ENCODE measurements at regions not wholly inside any gene's neighbourhood (a gene's known extent, or its start where the extent isn't known, plus 50 kb on each side); places are given as distances from the start of the nearest gene placed in this dataset.

DNA sequence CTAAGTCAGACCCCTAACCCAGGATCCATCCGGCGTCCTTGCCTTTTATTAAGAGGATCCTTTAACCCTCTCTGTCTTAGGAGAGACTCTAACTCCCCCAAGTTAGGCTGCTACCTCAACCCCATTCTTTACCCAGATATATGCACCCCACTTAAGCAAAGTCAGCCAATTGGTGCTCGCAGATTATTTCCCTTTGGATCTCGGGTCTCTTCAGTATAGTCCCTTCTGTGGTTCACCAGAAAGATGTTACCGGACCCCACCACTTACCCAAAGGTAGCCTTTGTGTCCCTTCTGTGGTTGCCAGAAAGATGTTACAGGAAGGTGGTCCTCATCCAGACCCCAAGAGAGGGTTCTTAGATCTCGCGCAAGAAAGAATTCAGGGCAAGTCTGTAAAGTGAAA, 212.9 kb upstream of the GRID2 start:
- no peak for DNase-seq
- no peaks in the 10 kb centered on the region for H3K4me1 ChIP-seq (ENCODE audit: control insufficient read depth, insufficient read depth, low read length)
- H3K27ac ChIP-seq (ENCODE audit: low read length): no peak overlapping the region
- H3K27me3 ChIP-seq (ENCODE audit: control insufficient read depth, insufficient read depth, low read length): no peaks in the 10 kb centered on the region
- no peaks in the 10 kb centered on the region for H3K9me3 ChIP-seq (replicated peaks; ENCODE audit: control insufficient read depth, low read depth, low read length)
- no peak overlapping the region for H3K4me3 ChIP-seq (ENCODE audit: low read length)
- no peaks in the 10 kb centered on the region for H3K36me3 ChIP-seq (ENCODE audit: control insufficient read depth, insufficient read depth, low read length)
- 93% methylated on average over 5 of the region's 7 CpGs for WGBS (ENCODE audit: insufficient coverage)

- no peak overlapping the region for H3K27ac ChIP-seq (ENCODE audit: low read length)
- WGBS (ENCODE audit: insufficient coverage): 81% methylated on average over 3 of the region's 6 CpGs
- no peaks in the 10 kb centered on the region for H3K27me3 ChIP-seq (ENCODE audit: control insufficient read depth, insufficient read depth, low read length)
- no peaks in the 10 kb centered on the region for H3K36me3 ChIP-seq (ENCODE audit: control insufficient read depth, insufficient read depth, low read length)
- no peak overlapping the region for H3K4me3 ChIP-seq (ENCODE audit: low read length)
- no peak for DNase-seq
- no peaks in the 10 kb centered on the region for H3K4me1 ChIP-seq (ENCODE audit: control insufficient read depth, insufficient read depth, low read length)
- no peaks in the 10 kb centered on the region for H3K9me3 ChIP-seq (replicated peaks; ENCODE audit: control insufficient read depth, low read depth, low read length)
These were observed 212.4 kb upstream of the GRID2 start for GRCh38 chr4:92091335-92091734.

GRCh38 chr4:92099861-92100260, 203.9 kb upstream of the GRID2 start:
- H3K9me3 ChIP-seq (replicated peaks; ENCODE audit: control insufficient read depth, low read depth, low read length): no peaks in the 10 kb centered on the region
- no CpG with 5 or more reads among the region's 2 CpGs for WGBS (ENCODE audit: insufficient coverage)
- peak; percentile 49 for DNase-seq
- H3K36me3 ChIP-seq (ENCODE audit: control insufficient read depth, insufficient read depth, low read length): no peaks in the 10 kb centered on the region
- H3K4me3 ChIP-seq (ENCODE audit: low read length): no peak overlapping the region
- H3K4me1 ChIP-seq (ENCODE audit: control insufficient read depth, insufficient read depth, low read length): no peaks in the 10 kb centered on the region
- H3K27ac ChIP-seq (ENCODE audit: low read length): no peak overlapping the region
- no peaks in the 10 kb centered on the region for H3K27me3 ChIP-seq (ENCODE audit: control insufficient read depth, insufficient read depth, low read length)

- no peaks in the 10 kb centered on the region for H3K4me1 ChIP-seq (ENCODE audit: control insufficient read depth, insufficient read depth, low read length)
- no peak for DNase-seq
- no peaks in the 10 kb centered on the region for H3K27me3 ChIP-seq (ENCODE audit: control insufficient read depth, insufficient read depth, low read length)
- H3K36me3 ChIP-seq (ENCODE audit: control insufficient read depth, insufficient read depth, low read length): no peaks in the 10 kb centered on the region
- no peak overlapping the region for H3K27ac ChIP-seq (ENCODE audit: low read length)
- H3K9me3 ChIP-seq (replicated peaks; ENCODE audit: control insufficient read depth, low read depth, low read length): no peaks in the 10 kb centered on the region
- no peak overlapping the region for H3K4me3 ChIP-seq (ENCODE audit: low read length)
These were observed 202.8 kb upstream of the GRID2 start for GRCh38 chr4:92100975-92101374.

GRCh38 chr4:92101737-92102172, 202.0 kb upstream of the GRID2 start:
- no peaks in the 10 kb centered on the region for H3K4me1 ChIP-seq (ENCODE audit: control insufficient read depth, insufficient read depth, low read length)
- no peak overlapping the region for H3K27ac ChIP-seq (ENCODE audit: low read length)
- no peaks in the 10 kb centered on the region for H3K36me3 ChIP-seq (ENCODE audit: control insufficient read depth, insufficient read depth, low read length)
- DNase-seq: peak; percentile 66
- H3K9me3 ChIP-seq (replicated peaks; ENCODE audit: control insufficient read depth, low read depth, low read length): no peaks in the 10 kb centered on the region
- no peak overlapping the region for H3K4me3 ChIP-seq (ENCODE audit: low read length)
- H3K27me3 ChIP-seq (ENCODE audit: control insufficient read depth, insufficient read depth, low read length): no peaks in the 10 kb centered on the region

GRCh38 chr4:92104506-92104905, 199.3 kb upstream of the GRID2 start:
- no CpG with 5 or more reads among the region's 2 CpGs for WGBS (ENCODE audit: insufficient coverage)
- Histone ChIP-seq H3K27me3 (ENCODE audit: control insufficient read depth, insufficient read depth, low read length) (no peaks in the 10 kb centered on the region), H3K36me3 (ENCODE audit: control insufficient read depth, insufficient read depth, low read length) (no peaks in the 10 kb centered on the region), H3K27ac (ENCODE audit: low read length) (no peak overlapping the region), H3K9me3 (replicated peaks; ENCODE audit: control insufficient read depth, low read depth, low read length) (no peaks in the 10 kb centered on the region), H3K4me3 (ENCODE audit: low read length) (no peak overlapping the region), H3K4me1 (ENCODE audit: control insufficient read depth, insufficient read depth, low read length) (no peaks in the 10 kb centered on the region)
- DNase-seq: no peak

- Histone ChIP-seq H3K27me3 (ENCODE audit: control insufficient read depth, insufficient read depth, low read length) (no peaks in the 10 kb centered on the region), H3K36me3 (ENCODE audit: control insufficient read depth, insufficient read depth, low read length) (no peaks in the 10 kb centered on the region), H3K27ac (ENCODE audit: low read length) (no peak overlapping the region), H3K4me1 (ENCODE audit: control insufficient read depth, insufficient read depth, low read length) (no peaks in the 10 kb centered on the region), H3K4me3 (ENCODE audit: low read length) (no peak overlapping the region), H3K9me3 (replicated peaks; ENCODE audit: control insufficient read depth, low read depth, low read length) (no peaks in the 10 kb centered on the region)
- WGBS (ENCODE audit: insufficient coverage): no CpG with 5 or more reads among the region's 2 CpGs
- DNase-seq: no peak
These were observed 196.9 kb upstream of the GRID2 start for GRCh38 chr4:92106816-92107215.

GRCh38 chr4:92111493-92111892, 192.3 kb upstream of the GRID2 start:
- H3K36me3 ChIP-seq (ENCODE audit: control insufficient read depth, insufficient read depth, low read length): no peaks in the 10 kb centered on the region
- H3K9me3 ChIP-seq (replicated peaks; ENCODE audit: control insufficient read depth, low read depth, low read length): no peaks in the 10 kb centered on the region
- no CpG with 5 or more reads among the region's 2 CpGs for WGBS (ENCODE audit: insufficient coverage)
- no peaks in the 10 kb centered on the region for H3K4me1 ChIP-seq (ENCODE audit: control insufficient read depth, insufficient read depth, low read length)
- no peak for DNase-seq
- H3K27me3 ChIP-seq (ENCODE audit: control insufficient read depth, insufficient read depth, low read length): no peaks in the 10 kb centered on the region
- no peak overlapping the region for H3K4me3 ChIP-seq (ENCODE audit: low read length)
- H3K27ac ChIP-seq (ENCODE audit: low read length): no peak overlapping the region

- no peaks in the 10 kb centered on the region for H3K36me3 ChIP-seq (ENCODE audit: control insufficient read depth, insufficient read depth, low read length)
- no peaks in the 10 kb centered on the region for H3K4me1 ChIP-seq (ENCODE audit: control insufficient read depth, insufficient read depth, low read length)
- DNase-seq: no peak
- WGBS (ENCODE audit: insufficient coverage): no CpG with 5 or more reads among the region's 2 CpGs
- no peaks in the 10 kb centered on the region for H3K9me3 ChIP-seq (replicated peaks; ENCODE audit: control insufficient read depth, low read depth, low read length)
- no peak overlapping the region for H3K4me3 ChIP-seq (ENCODE audit: low read length)
- no peaks in the 10 kb centered on the region for H3K27me3 ChIP-seq (ENCODE audit: control insufficient read depth, insufficient read depth, low read length)
- H3K27ac ChIP-seq (ENCODE audit: low read length): no peak overlapping the region
These were observed 191.0 kb upstream of the GRID2 start for GRCh38 chr4:92112805-92113204.

DNA sequence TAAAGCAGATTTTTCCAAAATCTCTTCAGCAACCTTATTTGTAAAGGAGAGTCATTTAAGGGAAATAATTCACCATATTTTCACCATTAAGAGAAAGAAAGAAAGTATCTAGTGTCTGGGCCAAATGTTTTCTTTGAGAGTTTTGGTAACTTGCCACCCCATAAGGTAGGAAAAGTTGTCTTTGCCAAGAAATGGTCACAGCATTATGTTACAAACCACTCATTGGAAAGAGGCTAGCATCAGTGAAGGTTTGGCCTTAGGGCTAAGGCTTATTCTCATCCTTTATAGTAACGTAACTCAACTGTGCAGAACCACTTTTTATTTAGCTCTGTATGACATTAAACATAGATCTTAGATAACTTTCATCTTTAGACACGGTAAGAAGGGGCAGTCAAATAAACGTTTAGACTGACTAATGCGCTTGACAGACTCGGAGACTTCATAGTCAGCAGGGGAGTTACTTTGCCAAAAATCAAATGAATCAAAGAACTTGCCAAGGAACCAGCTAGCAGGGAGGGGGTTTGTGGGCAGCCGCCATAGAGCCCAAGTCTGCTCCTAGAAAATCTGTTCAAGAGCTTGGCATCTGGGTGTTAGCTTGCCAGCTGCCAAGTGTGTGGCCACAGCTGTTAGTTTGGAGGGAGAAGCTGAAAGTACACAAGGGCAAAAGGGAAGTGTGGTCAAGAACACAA, 182.8 kb upstream of the GRID2 start:
- Histone ChIP-seq H3K36me3 (ENCODE audit: control insufficient read depth, insufficient read depth, low read length) (no peaks in the 10 kb centered on the region), H3K4me3 (ENCODE audit: low read length) (no peak overlapping the region), H3K27ac (ENCODE audit: low read length) (no peak overlapping the region), H3K9me3 (replicated peaks; ENCODE audit: control insufficient read depth, low read depth, low read length) (no peaks in the 10 kb centered on the region), H3K27me3 (ENCODE audit: control insufficient read depth, insufficient read depth, low read length) (no peaks in the 10 kb centered on the region), H3K4me1 (ENCODE audit: control insufficient read depth, insufficient read depth, low read length) (no peaks in the 10 kb centered on the region)
- WGBS (ENCODE audit: insufficient coverage): 62% methylated on average over 5 of the region's 6 CpGs
- DNase-seq: peak; percentile 82

DNA sequence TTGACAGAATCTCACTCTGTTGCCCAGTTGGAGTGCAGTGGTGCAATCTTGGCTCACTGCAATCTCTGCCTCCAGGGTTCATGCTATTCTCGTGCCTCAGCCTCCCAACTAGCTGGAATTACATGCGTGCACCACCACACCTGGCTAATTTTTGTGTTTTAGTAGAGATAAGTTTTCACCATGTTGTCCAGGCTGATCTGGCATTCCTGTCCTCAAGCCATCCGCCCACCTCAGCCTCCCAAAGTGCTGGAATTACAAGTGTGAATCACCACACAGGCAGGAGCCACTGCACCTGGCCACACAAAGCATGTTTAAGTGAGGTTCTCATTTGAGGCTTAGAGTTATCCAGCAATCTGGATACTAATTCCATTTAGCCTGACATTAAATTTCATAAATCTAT, 180.9 kb upstream of the GRID2 start:
- H3K27me3 ChIP-seq (ENCODE audit: control insufficient read depth, insufficient read depth, low read length): no peaks in the 10 kb centered on the region
- no peaks in the 10 kb centered on the region for H3K4me1 ChIP-seq (ENCODE audit: control insufficient read depth, insufficient read depth, low read length)
- no peaks in the 10 kb centered on the region for H3K9me3 ChIP-seq (replicated peaks; ENCODE audit: control insufficient read depth, low read depth, low read length)
- no peak overlapping the region for H3K27ac ChIP-seq (ENCODE audit: low read length)
- no peak for DNase-seq
- H3K36me3 ChIP-seq (ENCODE audit: control insufficient read depth, insufficient read depth, low read length): no peaks in the 10 kb centered on the region
- no CpG with 5 or more reads among the region's 3 CpGs for WGBS (ENCODE audit: insufficient coverage)
- H3K4me3 ChIP-seq (ENCODE audit: low read length): no peak overlapping the region

All from muscle of leg (tissue), 3 donors.